H1 (cell line): ENCODE measurements at regions not wholly inside any gene's neighbourhood (a gene's known extent, or its start where the extent isn't known, plus 50 kb on each side); places are given as distances from the start of the nearest gene placed in this dataset.

ENCODE experiments used
- JUND ChIP-seq: IDR thresholded peaks from 2 replicates; pipeline ENCODE4 v1.6.1; 2011; ENCODE audit warnings: mild to moderate bottlenecking, improper control_type of control experiment, low read length
- KDM1A ChIP-seq: fragments of 200-600, 300-600 bp; sonication (generic); IDR thresholded peaks from 2 replicates; pipeline ENCODE4 v1.7.1; 2016; ENCODE audit warnings: mild to moderate bottlenecking, low read length, borderline replicate concordance
- SRF ChIP-seq: IDR thresholded peaks from 2 replicates; pipeline ENCODE4 v1.6.1; 2011; ENCODE audit warnings: mild to moderate bottlenecking, low read depth, low read length, moderate library complexity

- TF ChIP-seq SRF, result no peak
- no peak for TF ChIP-seq KDM1A
- TF ChIP-seq JUND, result no peak
Measured at GRCh38 chr3:74347563-74348268, 266.7 kb downstream of the CNTN3 start.
